NCI-H2196 treated with DMSO at 0.1 percent for 48 hours (cell line): ENCODE measurements at regions not wholly inside any gene's neighbourhood (a gene's known extent, or its start where the extent isn't known, plus 50 kb on each side); places are given as distances from the start of the nearest gene placed in this dataset.
"Not testable (repeated sequence)": the region's sequence is repeated elsewhere in the genome, so short reads cannot be mapped to it uniquely, and the experiment has no call there.

Experiments
- DNase-seq: peaks from one replicate; lab custom pipeline; 2025; ENCODE audit not compliant: unreplicated experiment; lab: John Stamatoyannopoulos, UW

DNA sequence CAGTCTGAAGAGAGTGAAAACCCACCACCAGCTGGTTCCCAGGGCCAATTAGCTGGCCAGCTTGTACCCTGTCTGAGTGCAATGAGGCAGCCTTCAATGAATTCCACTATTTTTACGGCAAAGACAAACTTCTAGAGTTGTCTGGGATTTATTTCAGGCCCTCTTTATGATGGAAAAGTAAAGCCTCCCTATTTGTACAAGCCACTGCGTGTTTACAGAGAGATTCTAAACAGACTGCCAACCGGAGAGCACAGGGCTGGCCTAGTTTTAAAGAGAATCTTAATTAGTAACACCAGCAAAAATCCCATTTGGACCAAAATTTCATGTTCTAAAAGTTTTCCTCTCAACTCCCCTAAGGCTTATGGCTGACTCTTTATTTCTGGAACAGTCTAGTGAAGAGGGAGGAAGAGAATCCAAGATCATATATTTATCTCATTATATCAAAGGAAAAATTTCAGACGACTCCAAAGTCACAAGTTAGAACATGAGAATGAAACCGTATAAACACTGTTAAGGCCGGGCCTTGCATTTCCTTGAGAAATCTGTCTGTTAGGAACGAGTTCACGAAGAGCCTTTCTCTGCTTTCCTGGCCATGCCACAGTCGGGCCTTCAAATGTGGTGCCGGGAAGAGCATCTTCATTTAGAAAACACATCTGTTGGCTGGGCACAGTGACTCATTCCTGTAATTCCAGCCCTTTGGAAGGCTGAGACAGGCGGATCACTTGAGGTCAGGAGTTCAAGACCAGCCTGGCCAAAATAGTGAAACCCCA lies 724.6 kb upstream of the NRP1 start:
- DNase-seq: no peak

DNA sequence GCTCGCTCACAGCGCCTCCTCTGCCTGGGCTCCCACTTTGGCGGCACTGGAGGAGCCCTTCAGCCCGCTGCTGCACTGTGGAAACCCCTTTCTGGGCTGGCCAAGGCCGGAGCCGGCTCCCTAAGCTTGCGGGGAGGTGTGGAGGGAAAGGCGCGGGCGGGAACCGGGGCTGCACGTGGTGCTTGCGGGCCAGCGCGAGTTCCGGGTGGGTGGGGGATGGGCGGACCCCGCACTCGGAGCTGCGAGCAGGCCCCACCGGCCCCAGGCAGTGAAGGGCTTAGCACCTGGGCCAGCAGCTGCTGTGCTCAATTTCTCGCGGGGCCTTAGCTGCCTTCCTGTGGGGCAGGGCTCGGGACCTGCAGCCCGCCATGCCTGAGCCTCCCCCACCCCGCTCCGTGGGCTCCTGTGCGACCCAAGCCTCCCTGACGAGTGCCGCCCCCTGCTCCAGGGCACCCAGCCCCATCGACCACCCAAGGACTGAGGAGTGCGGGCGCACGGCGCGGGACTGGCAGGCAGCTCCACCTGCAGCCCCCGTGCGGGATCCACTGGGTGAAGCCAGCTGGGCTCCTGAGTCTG lies 721.0 kb upstream of the NRP1 start:
- not testable (repeated sequence) for DNase-seq

GRCh38 chr10:34049887-34050286 lies 715.4 kb upstream of the NRP1 start:
- no peak for DNase-seq

- no peak for DNase-seq
Measured at GRCh38 chr10:34049469-34049868, 715.0 kb upstream of the NRP1 start.

- no peak for DNase-seq
Measured at GRCh38 chr10:34047389-34047788, 712.9 kb upstream of the NRP1 start.

GRCh38 chr10:34046506-34047034 lies 712.1 kb upstream of the NRP1 start:
- DNase-seq: no peak

DNA sequence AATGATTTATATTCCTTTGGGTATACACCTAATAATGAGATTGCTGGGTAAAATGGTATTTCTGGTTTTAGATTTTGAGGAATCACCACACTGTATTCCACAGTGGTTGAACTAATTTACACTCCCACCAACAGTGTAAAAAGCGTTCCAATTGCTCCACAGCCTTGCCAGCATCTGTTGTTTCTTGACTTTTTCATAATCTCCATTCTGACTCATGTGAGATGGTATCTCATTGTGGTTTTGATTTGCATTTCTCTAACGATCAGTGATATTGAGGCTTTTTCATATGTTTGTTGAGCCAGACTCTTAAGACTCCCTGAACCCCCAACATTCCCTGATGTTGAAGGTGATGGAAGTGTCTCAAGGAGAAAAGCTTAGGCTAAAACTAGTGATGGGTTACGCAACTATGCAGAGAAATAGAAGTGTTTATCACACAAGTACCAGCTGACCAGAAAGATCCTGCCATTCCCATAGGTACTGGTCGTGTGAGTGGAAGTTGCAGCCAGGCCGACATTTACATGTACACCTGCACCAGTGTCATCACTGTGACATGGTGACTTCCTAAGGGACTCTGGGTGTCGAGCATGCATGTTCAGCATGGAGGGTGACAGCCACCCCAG lies 711.2 kb upstream of the NRP1 start:
- no peak for DNase-seq

DNA sequence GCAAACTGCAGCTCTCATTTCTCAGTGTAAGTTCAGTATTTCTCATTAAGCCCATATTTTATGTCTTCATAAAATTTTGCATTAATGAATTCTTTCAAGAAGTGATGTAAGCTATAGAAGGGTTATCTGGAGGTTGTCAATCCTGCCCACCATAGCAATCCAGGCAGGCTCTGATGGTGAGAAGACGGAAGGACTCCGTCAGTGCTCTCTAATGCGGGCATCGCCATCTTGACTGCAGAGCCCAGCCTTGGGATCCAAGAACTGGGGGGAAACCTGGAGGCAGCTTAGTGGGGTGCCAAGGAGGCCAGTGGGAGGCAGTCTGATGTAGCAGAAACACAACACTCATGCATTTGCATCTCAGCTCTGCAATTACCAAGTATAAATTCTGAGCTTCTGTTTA lies 707.4 kb upstream of the NRP1 start:
- DNase-seq: no peak

DNA sequence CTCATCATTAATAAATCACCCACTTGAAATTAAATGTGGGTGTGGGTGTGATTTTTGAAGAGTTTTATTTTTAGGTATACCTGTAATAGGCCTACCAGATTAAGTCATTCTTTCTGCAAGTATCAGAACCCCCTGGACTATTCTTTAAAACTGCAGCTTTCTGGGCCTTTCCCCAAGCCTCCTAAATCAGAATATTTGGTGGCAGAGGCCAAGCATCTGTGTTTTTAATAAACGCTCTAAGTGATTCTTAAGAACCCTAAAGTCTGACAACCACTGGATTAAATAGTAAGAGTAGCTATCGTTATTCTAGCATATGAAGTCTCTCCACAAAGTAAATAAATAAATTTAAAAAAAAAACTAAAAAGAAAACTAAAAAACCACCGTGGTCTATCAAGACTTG lies 703.0 kb upstream of the NRP1 start:
- no peak for DNase-seq

- DNase-seq: not testable (repeated sequence)
Measured at GRCh38 chr10:34035241-34035790, 700.8 kb upstream of the NRP1 start.

DNA sequence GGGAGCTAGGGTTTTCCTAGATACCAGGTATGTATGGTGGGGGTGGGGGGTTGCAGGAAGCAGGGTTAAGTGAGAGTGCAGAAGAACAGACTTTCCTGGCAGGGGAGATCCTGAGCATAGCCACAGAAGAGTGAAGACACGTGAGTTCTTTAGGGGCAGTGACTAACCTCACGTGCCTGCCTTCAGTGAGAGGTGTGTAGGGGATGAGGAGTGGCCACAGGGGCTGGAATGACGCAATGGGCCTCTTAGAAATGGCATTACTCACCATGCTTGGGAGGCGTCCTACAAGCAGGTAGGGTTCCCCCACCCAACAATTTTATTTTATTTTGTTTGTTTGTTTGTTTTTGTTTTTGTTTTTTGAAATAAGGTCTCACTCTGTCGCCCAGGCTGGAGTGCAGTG lies 698.6 kb upstream of the NRP1 start:
- DNase-seq: no peak

DNA sequence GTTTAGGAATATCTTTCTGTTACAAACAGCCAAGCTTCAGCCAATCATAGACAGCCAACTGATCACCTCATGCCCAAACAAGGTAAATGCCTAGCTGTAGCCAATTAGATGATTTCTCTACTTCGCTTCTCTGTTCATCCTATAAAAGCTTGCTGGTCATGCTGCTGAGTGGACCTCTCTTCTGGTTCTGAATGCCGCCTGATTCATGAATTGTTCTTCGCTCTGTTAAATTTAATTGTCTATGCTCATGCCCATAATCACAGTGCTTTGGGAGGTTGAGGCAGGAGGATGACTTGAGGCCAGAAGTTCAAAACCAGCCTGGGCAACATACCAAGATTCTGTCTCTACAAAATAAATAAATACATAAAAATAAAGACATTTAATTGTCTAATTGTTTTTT lies 698.1 kb upstream of the NRP1 start:
- DNase-seq: no peak

GRCh38 chr10:34031400-34031799 lies 696.9 kb upstream of the NRP1 start:
- no peak for DNase-seq

DNA sequence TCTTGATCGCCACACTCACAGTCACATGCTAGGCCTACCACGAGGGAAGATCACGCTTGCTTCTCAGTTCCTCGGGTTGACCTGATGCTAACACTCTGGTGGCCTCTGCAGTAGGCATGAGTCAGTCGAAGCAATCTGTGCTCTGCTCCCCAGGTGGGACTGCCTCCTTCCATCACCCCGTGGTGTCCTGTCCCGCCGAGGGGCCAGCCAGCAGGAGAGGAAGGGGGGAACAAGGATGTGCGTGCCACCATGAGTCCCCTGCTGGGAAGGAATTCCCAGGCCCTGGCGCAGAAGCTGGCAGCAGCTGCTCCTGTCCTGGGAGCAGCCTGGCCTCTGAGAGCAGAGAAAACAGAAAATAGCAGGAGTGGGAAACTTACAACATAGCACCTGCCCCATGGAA lies 695.0 kb upstream of the NRP1 start:
- no peak for DNase-seq

GRCh38 chr10:34028936-34029335 lies 694.5 kb upstream of the NRP1 start:
- no peak for DNase-seq

DNA sequence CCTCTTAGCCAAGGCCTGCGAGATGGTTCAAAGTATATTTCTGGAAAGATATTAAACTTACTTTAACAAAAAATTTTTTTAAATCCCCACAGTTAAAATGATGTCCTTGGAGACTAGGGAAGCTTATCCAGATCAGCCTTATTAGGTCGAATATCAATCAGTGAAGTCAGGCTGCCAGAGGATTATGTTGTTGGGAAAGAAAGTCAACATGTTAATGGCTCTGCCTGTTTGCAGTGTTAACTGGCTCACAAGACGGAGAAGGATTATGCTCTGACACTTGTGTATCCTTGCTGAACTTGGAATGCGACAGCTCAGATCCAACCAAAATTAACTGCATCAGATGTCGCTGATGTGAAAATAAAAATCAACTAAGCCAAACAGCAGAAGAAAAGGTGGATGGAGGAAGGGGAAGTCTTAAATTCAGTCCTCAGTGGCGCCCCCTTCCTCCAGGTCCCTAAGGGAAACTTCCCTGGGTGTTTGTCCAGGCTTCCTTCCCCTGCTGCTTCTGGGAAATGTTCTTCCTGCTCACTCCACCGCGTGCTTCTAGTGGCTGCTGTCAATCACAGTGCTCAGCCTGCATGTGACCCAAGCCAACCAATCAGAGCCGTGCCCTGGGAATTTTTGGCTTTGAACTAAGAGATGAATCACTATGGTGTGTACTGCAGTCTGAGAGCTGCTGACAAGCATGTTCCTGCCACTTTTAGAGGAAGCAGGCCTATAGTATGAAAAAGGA lies 690.4 kb upstream of the NRP1 start:
- no peak for DNase-seq

GRCh38 chr10:34024282-34024681 lies 689.8 kb upstream of the NRP1 start:
- no peak for DNase-seq

DNA sequence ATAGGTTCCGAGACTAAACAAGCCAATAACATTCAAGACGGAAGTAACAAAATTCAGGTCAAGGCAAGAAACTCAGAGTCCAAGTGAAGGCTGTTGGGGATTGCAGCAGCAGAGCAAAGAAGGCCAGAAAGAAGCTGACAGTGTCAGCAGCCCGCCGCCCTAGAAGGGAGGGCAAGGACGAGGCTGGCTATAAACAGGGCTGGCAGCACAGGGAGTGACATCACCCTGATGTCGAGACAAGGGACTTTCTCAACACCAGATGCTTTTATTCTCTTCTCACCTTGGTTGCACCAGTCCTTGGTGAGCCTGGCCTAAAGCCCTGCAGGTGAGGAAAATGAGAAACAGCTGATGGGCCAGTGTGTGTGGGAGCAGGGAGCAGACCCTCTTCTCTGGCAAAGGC lies 687.7 kb upstream of the NRP1 start:
- no peak for DNase-seq

- no peak for DNase-seq
Measured at GRCh38 chr10:34018784-34019183, 684.3 kb upstream of the NRP1 start.

GRCh38 chr10:34018129-34018528 lies 683.7 kb upstream of the NRP1 start:
- no peak for DNase-seq

- DNase-seq: no peak
Measured at GRCh38 chr10:34017281-34017680, 682.8 kb upstream of the NRP1 start.
